ENCODE measurements at regions not wholly inside any gene's neighbourhood (a gene's known extent, or its start where the extent isn't known, plus 50 kb on each side); places are given as distances from the start of the nearest gene placed in this dataset.

GRCh38 chr6:167487749-167488664, 163.1 kb downstream of the TTLL2 start (continued):
- TF ChIP-seq, protein P1, sequence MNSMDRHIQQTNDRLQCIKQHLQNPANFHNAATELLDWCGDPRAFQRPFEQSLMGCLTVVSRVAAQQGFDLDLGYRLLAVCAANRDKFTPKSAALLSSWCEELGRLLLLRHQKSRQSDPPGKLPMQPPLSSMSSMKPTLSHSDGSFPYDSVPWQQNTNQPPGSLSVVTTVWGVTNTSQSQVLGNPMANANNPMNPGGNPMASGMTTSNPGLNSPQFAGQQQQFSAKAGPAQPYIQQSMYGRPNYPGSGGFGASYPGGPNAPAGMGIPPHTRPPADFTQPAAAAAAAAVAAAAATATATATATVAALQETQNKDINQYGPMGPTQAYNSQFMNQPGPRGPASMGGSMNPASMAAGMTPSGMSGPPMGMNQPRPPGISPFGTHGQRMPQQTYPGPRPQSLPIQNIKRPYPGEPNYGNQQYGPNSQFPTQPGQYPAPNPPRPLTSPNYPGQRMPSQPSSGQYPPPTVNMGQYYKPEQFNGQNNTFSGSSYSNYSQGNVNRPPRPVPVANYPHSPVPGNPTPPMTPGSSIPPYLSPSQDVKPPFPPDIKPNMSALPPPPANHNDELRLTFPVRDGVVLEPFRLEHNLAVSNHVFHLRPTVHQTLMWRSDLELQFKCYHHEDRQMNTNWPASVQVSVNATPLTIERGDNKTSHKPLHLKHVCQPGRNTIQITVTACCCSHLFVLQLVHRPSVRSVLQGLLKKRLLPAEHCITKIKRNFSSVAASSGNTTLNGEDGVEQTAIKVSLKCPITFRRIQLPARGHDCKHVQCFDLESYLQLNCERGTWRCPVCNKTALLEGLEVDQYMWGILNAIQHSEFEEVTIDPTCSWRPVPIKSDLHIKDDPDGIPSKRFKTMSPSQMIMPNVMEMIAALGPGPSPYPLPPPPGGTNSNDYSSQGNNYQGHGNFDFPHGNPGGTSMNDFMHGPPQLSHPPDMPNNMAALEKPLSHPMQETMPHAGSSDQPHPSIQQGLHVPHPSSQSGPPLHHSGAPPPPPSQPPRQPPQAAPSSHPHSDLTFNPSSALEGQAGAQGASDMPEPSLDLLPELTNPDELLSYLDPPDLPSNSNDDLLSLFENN (IDR thresholded peaks at IDR 0.05; ENCODE audit: low read depth in 2 of 2, low read length in 2 of 2), result no peak
- TF ChIP-seq, protein P2, sequence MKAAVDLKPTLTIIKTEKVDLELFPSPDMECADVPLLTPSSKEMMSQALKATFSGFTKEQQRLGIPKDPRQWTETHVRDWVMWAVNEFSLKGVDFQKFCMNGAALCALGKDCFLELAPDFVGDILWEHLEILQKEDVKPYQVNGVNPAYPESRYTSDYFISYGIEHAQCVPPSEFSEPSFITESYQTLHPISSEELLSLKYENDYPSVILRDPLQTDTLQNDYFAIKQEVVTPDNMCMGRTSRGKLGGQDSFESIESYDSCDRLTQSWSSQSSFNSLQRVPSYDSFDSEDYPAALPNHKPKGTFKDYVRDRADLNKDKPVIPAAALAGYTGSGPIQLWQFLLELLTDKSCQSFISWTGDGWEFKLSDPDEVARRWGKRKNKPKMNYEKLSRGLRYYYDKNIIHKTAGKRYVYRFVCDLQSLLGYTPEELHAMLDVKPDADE (conservative IDR thresholded peaks at IDR 0.05; ENCODE audit: control insufficient read depth, low read depth, low read length), result no peak
- TF ChIP-seq KDM1A (IDR thresholded peaks at IDR 0.05) (no peak), ATF1 (CRISPR knock-in tag; IDR thresholded peaks at IDR 0.05) (no peak), ATF1 (tag; IDR thresholded peaks at IDR 0.05) (peak; percentile 58), ZNF583 (CRISPR knock-in tag; IDR thresholded peaks at IDR 0.05) (no peak), CREM (IDR thresholded peaks at IDR 0.05; ENCODE audit: low read depth) (0 out of 2 replicates have a peak, but pooled peaks have one; percentile 20), SAP30 (IDR thresholded peaks at IDR 0.05; ENCODE audit: borderline replicate concordance, insufficient read depth, low read depth, low read length, poor library complexity, severe bottlenecking) (no peak), MIER1 (IDR thresholded peaks at IDR 0.05; ENCODE audit: low read depth) (no peak), HDAC3 (IDR thresholded peaks at IDR 0.05; ENCODE audit: borderline replicate concordance, partially characterized antibody) (no peak), ATF7 (IDR thresholded peaks at IDR 0.05) (peak; percentile 87), PTTG1 (tag; IDR thresholded peaks at IDR 0.05; ENCODE audit: low read depth) (no peak), CCNT2 (IDR thresholded peaks at IDR 0.05; ENCODE audit: borderline replicate concordance, extremely low read depth, insufficient read length, low read depth, low read length) (no peak), TEAD1 (CRISPR knock-in tag; IDR thresholded peaks at IDR 0.05) (no peak), SRSF9 (IDR thresholded peaks at IDR 0.05; ENCODE audit: borderline replicate concordance, low read depth, low read length) (no peak), NONO (IDR thresholded peaks at IDR 0.05; ENCODE audit: low read depth in 2 of 2, low read length in 1 of 2) (no peak), ZNF263 (CRISPR knock-in tag; IDR thresholded peaks at IDR 0.05; ENCODE audit: borderline replicate concordance) (0 out of 2 replicates have a peak, but pooled peaks have one; percentile 48), NFATC3 (IDR thresholded peaks at IDR 0.05) (no peak), SREBF2 (CRISPR knock-in tag; IDR thresholded peaks at IDR 0.05) (no peak), ZKSCAN8 (CRISPR knock-in tag; IDR thresholded peaks at IDR 0.05) (no peak)
- TF ChIP-seq, protein P3, sequence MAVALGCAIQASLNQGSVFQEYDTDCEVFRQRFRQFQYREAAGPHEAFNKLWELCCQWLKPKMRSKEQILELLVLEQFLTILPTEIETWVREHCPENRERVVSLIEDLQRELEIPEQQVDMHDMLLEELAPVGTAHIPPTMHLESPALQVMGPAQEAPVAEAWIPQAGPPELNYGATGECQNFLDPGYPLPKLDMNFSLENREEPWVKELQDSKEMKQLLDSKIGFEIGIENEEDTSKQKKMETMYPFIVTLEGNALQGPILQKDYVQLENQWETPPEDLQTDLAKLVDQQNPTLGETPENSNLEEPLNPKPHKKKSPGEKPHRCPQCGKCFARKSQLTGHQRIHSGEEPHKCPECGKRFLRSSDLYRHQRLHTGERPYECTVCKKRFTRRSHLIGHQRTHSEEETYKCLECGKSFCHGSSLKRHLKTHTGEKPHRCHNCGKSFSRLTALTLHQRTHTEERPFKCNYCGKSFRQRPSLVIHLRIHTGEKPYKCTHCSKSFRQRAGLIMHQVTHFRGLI (CRISPR knock-in tag; IDR thresholded peaks at IDR 0.05), result no peak
